ENCODE measurements at regions not wholly inside any gene's neighbourhood (a gene's known extent, or its start where the extent isn't known, plus 50 kb on each side); places are given as distances from the start of the nearest gene placed in this dataset.

DNA sequence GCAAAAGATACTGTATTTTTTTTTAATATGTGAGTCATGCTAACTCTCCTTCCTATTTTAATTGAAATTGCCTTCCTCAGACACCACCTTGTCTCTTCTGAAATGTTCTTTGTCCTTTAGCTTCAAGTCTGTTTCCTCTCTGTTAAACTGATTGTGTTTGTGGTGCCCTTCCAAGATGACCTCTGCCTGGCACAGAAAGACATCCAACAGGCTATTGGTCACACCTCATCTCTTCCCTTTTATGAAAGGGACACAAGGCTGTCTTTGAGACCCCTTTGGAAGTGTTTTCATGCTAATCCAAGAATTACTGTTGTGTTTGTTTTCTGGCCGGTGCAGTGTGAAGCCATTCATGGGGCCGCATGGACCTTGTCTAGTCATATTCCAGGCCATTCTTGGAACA, 94.0 kb upstream of the PIK3C3 start:
- TF ChIP-seq, protein P1, sequence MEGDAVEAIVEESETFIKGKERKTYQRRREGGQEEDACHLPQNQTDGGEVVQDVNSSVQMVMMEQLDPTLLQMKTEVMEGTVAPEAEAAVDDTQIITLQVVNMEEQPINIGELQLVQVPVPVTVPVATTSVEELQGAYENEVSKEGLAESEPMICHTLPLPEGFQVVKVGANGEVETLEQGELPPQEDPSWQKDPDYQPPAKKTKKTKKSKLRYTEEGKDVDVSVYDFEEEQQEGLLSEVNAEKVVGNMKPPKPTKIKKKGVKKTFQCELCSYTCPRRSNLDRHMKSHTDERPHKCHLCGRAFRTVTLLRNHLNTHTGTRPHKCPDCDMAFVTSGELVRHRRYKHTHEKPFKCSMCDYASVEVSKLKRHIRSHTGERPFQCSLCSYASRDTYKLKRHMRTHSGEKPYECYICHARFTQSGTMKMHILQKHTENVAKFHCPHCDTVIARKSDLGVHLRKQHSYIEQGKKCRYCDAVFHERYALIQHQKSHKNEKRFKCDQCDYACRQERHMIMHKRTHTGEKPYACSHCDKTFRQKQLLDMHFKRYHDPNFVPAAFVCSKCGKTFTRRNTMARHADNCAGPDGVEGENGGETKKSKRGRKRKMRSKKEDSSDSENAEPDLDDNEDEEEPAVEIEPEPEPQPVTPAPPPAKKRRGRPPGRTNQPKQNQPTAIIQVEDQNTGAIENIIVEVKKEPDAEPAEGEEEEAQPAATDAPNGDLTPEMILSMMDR (conservative IDR thresholded peaks at IDR 0.05; ENCODE audit: low read length) = no peak
- no peak for TF ChIP-seq EZH2phosphoT487 (IDR thresholded peaks at IDR 0.05; ENCODE audit: borderline replicate concordance, low read depth, low read length)
